H1 (cell line): ENCODE measurements at regions not wholly inside any gene's neighbourhood (a gene's known extent, or its start where the extent isn't known, plus 50 kb on each side); places are given as distances from the start of the nearest gene placed in this dataset.

ENCODE experiments used
- CTCF ChIA-PET: fragments of 300-600 bp; sonication (Branson Sonifier 250); formaldehyde crosslinking; loops from one replicate; lab custom pipeline; 2021; ENCODE audit not compliant: partially characterized antibody; lab: Charles Lee
- POLR2A ChIA-PET: fragments of 300-600 bp; sonication (Branson Sonifier 250); formaldehyde crosslinking; loops from one replicate; lab custom pipeline; 2021; ENCODE audit warnings: inconsistent platforms; ENCODE audit not compliant: partially characterized antibody; lab: Charles Lee
- DNase-seq, 2 experiments: peaks; one replicate each; pipeline versions ENCODE4 v3.0.0 to v3.0.0-alpha.2; 2010 to 2022; ENCODE audit warnings: low spot score in 2 of 2, low read depth in 1 of 2, mixed read lengths in 1 of 2
- FAIRE-seq: peaks from 2 replicates; lab custom pipeline; 2011; peaks lifted over from hg19 to GRCh38; lab: Jason Lieb, UNC
- H2AFZ ChIP-seq: 2 replicates; pipeline ENCODE4 v1.8.1; 2012; ENCODE audit warnings: low read length, inconsistent platforms
- H2AK5ac ChIP-seq: 2 replicates; pipeline ENCODE4 v1.6.1; 2013; ENCODE audit warnings: low read depth, low read length
- H2BK120ac ChIP-seq: replicated peaks from 2 replicates; pipeline ENCODE3; 2013; ENCODE audit warnings: low read depth, low read length, inconsistent platforms
- H2BK12ac ChIP-seq: 2 replicates; pipeline ENCODE4 v1.6.1; 2013; ENCODE audit warnings: low read depth, low read length
- H2BK15ac ChIP-seq: 2 replicates; pipeline ENCODE4 v1.6.1; 2013; ENCODE audit warnings: low read length
- H2BK20ac ChIP-seq: 2 replicates; pipeline ENCODE4 v1.6.1; 2013; ENCODE audit warnings: low read length
- H2BK5ac ChIP-seq: 2 replicates; pipeline ENCODE4 v1.6.1; 2013; ENCODE audit warnings: low read depth, low read length
- H3K14ac ChIP-seq: 2 replicates; pipeline ENCODE4 v1.6.1; 2013; ENCODE audit warnings: inconsistent platforms; ENCODE audit not compliant: insufficient read length
- H3K18ac ChIP-seq: 2 replicates; pipeline ENCODE4 v1.6.1; 2013; ENCODE audit warnings: low read length; ENCODE audit errors: extremely low read depth
- H3K23ac ChIP-seq: 2 replicates; pipeline ENCODE4 v1.6.1; 2013; ENCODE audit warnings: inconsistent platforms; ENCODE audit not compliant: insufficient read length
- H3K23me2 ChIP-seq: 2 replicates; pipeline ENCODE4 v1.6.1; 2013; ENCODE audit warnings: low read depth, low read length
- H3K27ac ChIP-seq: 2 replicates; pipeline ENCODE4 v1.6.1; 2011; ENCODE audit warnings: low read depth, low read length, inconsistent platforms
- H3K27me3 ChIP-seq, 4 experiments: replicated peaks in 1 of 4; 1 replicate in 1 of 4; 2 replicates in 3 of 4; pipeline versions ENCODE4 v1.6.1 to v1.8.1; 2011 to 2013; ENCODE audit warnings: low read length in 3 of 4, mild to moderate bottlenecking in 3 of 4, inconsistent platforms in 2 of 4, mixed read lengths in 2 of 4, moderate library complexity in 1 of 4; ENCODE audit not compliant: control insufficient read depth in 3 of 4, insufficient read depth in 3 of 4; ENCODE audit errors: extremely low read depth in 1 of 4
- H3K36me3 ChIP-seq, 4 experiments: 2 replicates each; pipeline versions ENCODE4 v1.6.1 to v1.8.1; 2011 to 2013; ENCODE audit warnings: mild to moderate bottlenecking in 4 of 4, low read length in 3 of 4, moderate library complexity in 2 of 4, control low read depth in 1 of 4, inconsistent platforms in 1 of 4; ENCODE audit not compliant: insufficient read depth in 4 of 4, control insufficient read depth in 2 of 4
- H3K4ac ChIP-seq: replicated peaks from 2 replicates; pipeline ENCODE3; 2013; ENCODE audit warnings: low read length, low read depth, mixed read lengths, inconsistent platforms; ENCODE audit not compliant: insufficient read length
- H3K4me1 ChIP-seq, 4 experiments: replicated peaks in 1 of 4; 1 replicate in 1 of 4; 2 replicates in 3 of 4; pipeline versions ENCODE4 v1.6.1 to v1.8.1; 2011 to 2013; ENCODE audit warnings: low read length in 3 of 4, inconsistent platforms in 2 of 4, mixed read lengths in 1 of 4; ENCODE audit not compliant: insufficient read depth in 4 of 4, control insufficient read depth in 3 of 4
- H3K4me2 ChIP-seq, 2 experiments: 2 replicates each; pipeline versions ENCODE4 v1.6.1 to v1.8.1; 2011 to 2013; ENCODE audit warnings: low read depth in 2 of 2, low read length in 2 of 2, control low read depth in 1 of 2, inconsistent platforms in 1 of 2, mild to moderate bottlenecking in 1 of 2; ENCODE audit not compliant: insufficient read depth in 1 of 2
- H3K4me3 ChIP-seq, 4 experiments: fragments of 200-600, 300-600 bp in 1 of 4; sonication (generic), shearing (Covaris generic), sonication (Bioruptor Twin) in 1 of 4; 2 replicates each; pipeline versions ENCODE4 v1.5.1 to v1.8.1; 2011 to 2016; ENCODE audit warnings: low read length in 4 of 4, low read depth in 3 of 4, control low read depth in 2 of 4, inconsistent platforms in 2 of 4, mild to moderate bottlenecking in 2 of 4, mixed read lengths in 1 of 4, moderate library complexity in 1 of 4; ENCODE audit not compliant: insufficient read depth in 2 of 4; ENCODE audit errors: extremely low read depth in 1 of 4
- H3K56ac ChIP-seq: replicated peaks from 2 replicates; pipeline ENCODE3; 2013; ENCODE audit warnings: low read depth, mild to moderate bottlenecking, mixed read lengths, low read length, inconsistent platforms; ENCODE audit not compliant: insufficient read length
- H3K79me1 ChIP-seq: 2 replicates; pipeline ENCODE4 v1.6.1; 2013; ENCODE audit warnings: low read depth, low read length, control low read depth
- H3K79me2 ChIP-seq, 2 experiments: 2 replicates each; pipeline versions ENCODE4 v1.6.1 to v1.8.1; 2012 to 2013; ENCODE audit warnings: low read length in 2 of 2, mild to moderate bottlenecking in 2 of 2, inconsistent platforms in 1 of 2; ENCODE audit not compliant: insufficient read depth in 2 of 2, control insufficient read depth in 1 of 2
- H3K9ac ChIP-seq, 4 experiments: replicated peaks in 1 of 4; 1 replicate in 1 of 4; 2 replicates in 3 of 4; pipeline versions ENCODE4 v1.6.1 to v1.8.1; 2011 to 2013; ENCODE audit warnings: low read depth in 3 of 4, low read length in 3 of 4, control low read depth in 2 of 4, mild to moderate bottlenecking in 2 of 4, moderate library complexity in 2 of 4, inconsistent platforms in 1 of 4; ENCODE audit errors: extremely low read depth in 1 of 4
- H3K9me3 ChIP-seq, 2 experiments: 2 replicates each; pipeline versions ENCODE4 v1.6.1 to v1.8.1; 2012 to 2013; ENCODE audit warnings: mild to moderate bottlenecking in 2 of 2, moderate library complexity in 2 of 2, control low read depth in 1 of 2, inconsistent platforms in 1 of 2, low read depth in 1 of 2, low read length in 1 of 2, mixed read lengths in 1 of 2; ENCODE audit not compliant: insufficient read depth in 2 of 2
- H4K20me1 ChIP-seq, 2 experiments: replicated peaks in 1 of 2; 2 replicates each; pipeline versions ENCODE3 to v1.8.1; 2011 to 2013; ENCODE audit warnings: inconsistent platforms in 2 of 2, low read length in 2 of 2, mild to moderate bottlenecking in 1 of 2; ENCODE audit not compliant: insufficient read depth in 2 of 2, control insufficient read depth in 1 of 2
- H4K5ac ChIP-seq: 2 replicates; pipeline ENCODE4 v1.6.1; 2013; ENCODE audit warnings: low read length, low read depth, mixed read lengths, inconsistent platforms; ENCODE audit not compliant: insufficient read length
- H4K8ac ChIP-seq: 2 replicates; pipeline ENCODE4 v1.8.0; 2013; ENCODE audit warnings: mild to moderate bottlenecking, moderate library complexity, low read length, inconsistent platforms; ENCODE audit not compliant: insufficient read depth; ENCODE audit errors: extremely low read depth
- H4K91ac ChIP-seq: replicated peaks from 2 replicates; pipeline ENCODE3; 2013; ENCODE audit warnings: low read length, mixed read lengths, inconsistent platforms; ENCODE audit not compliant: insufficient read length
- GTF2F1 ChIP-seq: IDR thresholded peaks from 2 replicates; pipeline ENCODE4 v1.6.1; 2012; ENCODE audit warnings: low read depth, low read length, improper control_type of control experiment, borderline replicate concordance
- HDAC6 ChIP-seq: IDR thresholded peaks from one replicate; pipeline ENCODE4 v1.7.1; 2012; ENCODE audit warnings: low read depth, mild to moderate bottlenecking, inconsistent platforms, low read length, moderate library complexity
- RNF2 ChIP-seq: fragments of 200-900, 300-1000 bp; sonication (generic); IDR thresholded peaks from 2 replicates; pipeline ENCODE4 v1.7.1; 2016; ENCODE audit warnings: borderline replicate concordance, low read depth, mild to moderate bottlenecking, antibody characterized with exemption, low read length; ENCODE audit not compliant: poor library complexity, severe bottlenecking; ENCODE audit errors: missing control alignments
- WGBS, 2 experiments: shearing (Covaris generic) in 1 of 2; methylation state at CpG; one replicate each; pipeline versions ENCODE4 v1.1.6 to v1.1.7; 2013 to 2015; ENCODE audit warnings: low lambda C conversion rate in 2 of 2, mixed read lengths in 2 of 2, inconsistent platforms in 1 of 2, low coverage in 1 of 2, missing lambda C conversion rate in 1 of 2; ENCODE audit not compliant: insufficient replicate concordance in 2 of 2, insufficient coverage in 1 of 2, insufficient read length in 1 of 2; ENCODE audit errors: extremely low coverage in 1 of 2, missing lambda C conversion rate in 1 of 2; 5-methylcytosine and 5-hydroxymethylcytosine counted together
- TF ChIP-seq, protein P1 (sequence below): IDR thresholded peaks from 2 replicates; pipeline ENCODE4 v1.6.1; 2012; ENCODE audit warnings: low read length, inconsistent platforms
- TF ChIP-seq, protein P2 (sequence below): IDR thresholded peaks from 2 replicates; pipeline ENCODE4 v1.6.1; 2011; ENCODE audit warnings: low read length, improper control_type of control experiment
- TF ChIP-seq, protein P3 (sequence below): IDR thresholded peaks from 2 replicates; pipeline ENCODE4 v1.6.1; 2012; ENCODE audit warnings: inconsistent platforms
- TF ChIP-seq, protein P4 (sequence below), 3 experiments: IDR thresholded peaks; 1 replicate in 2 of 3; 2 replicates in 1 of 3; pipeline versions ENCODE4 v1.5.1 to v1.6.1; 2011; ENCODE audit warnings: low read length in 3 of 3, mild to moderate bottlenecking in 3 of 3, inconsistent platforms in 2 of 3, low read depth in 1 of 3, moderate library complexity in 1 of 3; ENCODE audit not compliant: insufficient read depth in 1 of 3; ENCODE audit errors: control extremely low read depth in 1 of 3

DNA sequence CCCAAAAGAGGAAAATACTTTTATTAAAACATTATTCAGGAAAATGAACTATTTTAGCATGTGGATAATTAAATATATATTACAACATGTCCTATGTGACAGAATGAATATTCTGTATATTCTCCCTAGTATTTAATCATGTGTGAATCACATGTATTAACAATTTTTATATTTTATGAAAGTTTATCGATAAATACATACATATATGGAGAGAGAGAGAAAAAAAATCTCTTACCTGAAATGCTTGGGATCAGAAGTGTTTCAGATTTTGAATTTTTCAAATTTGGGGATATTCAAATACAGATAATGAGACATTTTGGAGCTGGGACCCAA, 228.6 kb upstream of the RBBP8 start:
- no peak overlapping the region for H2BK12ac ChIP-seq
- H3K23me2 ChIP-seq: no peaks in the 10 kb centered on the region
- H2BK20ac ChIP-seq: no peak overlapping the region
- H4K91ac ChIP-seq: no peak overlapping the region
- H3K18ac ChIP-seq: no peak overlapping the region
- H4K5ac ChIP-seq: no peak overlapping the region
- 91% methylated on average over 1 of the region's 1 CpG; no CpG with 5 or more reads in 1 of the 2 experiments for WGBS, 2 experiments
- H4K20me1 ChIP-seq: no peaks in the 10 kb centered on the region
- ChIA-PET POLR2A (no interaction called here), CTCF (interaction anchor here (0.7 to 2.3 kb wide), 7 partner anchors 10 to 519 kb away, joined by 3 to 13 read pairs (median 5); no protein-coding TSS in a partner anchor)
- H4K8ac ChIP-seq: no peak overlapping the region
- TF ChIP-seq, protein P1, sequence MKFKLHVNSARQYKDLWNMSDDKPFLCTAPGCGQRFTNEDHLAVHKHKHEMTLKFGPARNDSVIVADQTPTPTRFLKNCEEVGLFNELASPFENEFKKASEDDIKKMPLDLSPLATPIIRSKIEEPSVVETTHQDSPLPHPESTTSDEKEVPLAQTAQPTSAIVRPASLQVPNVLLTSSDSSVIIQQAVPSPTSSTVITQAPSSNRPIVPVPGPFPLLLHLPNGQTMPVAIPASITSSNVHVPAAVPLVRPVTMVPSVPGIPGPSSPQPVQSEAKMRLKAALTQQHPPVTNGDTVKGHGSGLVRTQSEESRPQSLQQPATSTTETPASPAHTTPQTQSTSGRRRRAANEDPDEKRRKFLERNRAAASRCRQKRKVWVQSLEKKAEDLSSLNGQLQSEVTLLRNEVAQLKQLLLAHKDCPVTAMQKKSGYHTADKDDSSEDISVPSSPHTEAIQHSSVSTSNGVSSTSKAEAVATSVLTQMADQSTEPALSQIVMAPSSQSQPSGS: no peak
- TF ChIP-seq, protein P2, sequence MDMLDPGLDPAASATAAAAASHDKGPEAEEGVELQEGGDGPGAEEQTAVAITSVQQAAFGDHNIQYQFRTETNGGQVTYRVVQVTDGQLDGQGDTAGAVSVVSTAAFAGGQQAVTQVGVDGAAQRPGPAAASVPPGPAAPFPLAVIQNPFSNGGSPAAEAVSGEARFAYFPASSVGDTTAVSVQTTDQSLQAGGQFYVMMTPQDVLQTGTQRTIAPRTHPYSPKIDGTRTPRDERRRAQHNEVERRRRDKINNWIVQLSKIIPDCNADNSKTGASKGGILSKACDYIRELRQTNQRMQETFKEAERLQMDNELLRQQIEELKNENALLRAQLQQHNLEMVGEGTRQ: no peak
- TF ChIP-seq RNF2: no peak
- no peak for TF ChIP-seq GTF2F1
- TF ChIP-seq, protein P3, sequence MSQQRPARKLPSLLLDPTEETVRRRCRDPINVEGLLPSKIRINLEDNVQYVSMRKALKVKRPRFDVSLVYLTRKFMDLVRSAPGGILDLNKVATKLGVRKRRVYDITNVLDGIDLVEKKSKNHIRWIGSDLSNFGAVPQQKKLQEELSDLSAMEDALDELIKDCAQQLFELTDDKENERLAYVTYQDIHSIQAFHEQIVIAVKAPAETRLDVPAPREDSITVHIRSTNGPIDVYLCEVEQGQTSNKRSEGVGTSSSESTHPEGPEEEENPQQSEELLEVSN: no peak
- TF ChIP-seq, protein P4, sequence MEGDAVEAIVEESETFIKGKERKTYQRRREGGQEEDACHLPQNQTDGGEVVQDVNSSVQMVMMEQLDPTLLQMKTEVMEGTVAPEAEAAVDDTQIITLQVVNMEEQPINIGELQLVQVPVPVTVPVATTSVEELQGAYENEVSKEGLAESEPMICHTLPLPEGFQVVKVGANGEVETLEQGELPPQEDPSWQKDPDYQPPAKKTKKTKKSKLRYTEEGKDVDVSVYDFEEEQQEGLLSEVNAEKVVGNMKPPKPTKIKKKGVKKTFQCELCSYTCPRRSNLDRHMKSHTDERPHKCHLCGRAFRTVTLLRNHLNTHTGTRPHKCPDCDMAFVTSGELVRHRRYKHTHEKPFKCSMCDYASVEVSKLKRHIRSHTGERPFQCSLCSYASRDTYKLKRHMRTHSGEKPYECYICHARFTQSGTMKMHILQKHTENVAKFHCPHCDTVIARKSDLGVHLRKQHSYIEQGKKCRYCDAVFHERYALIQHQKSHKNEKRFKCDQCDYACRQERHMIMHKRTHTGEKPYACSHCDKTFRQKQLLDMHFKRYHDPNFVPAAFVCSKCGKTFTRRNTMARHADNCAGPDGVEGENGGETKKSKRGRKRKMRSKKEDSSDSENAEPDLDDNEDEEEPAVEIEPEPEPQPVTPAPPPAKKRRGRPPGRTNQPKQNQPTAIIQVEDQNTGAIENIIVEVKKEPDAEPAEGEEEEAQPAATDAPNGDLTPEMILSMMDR (IDR thresholded peaks at IDR 0.05; ENCODE audit: control extremely low read depth in 1 of 3, insufficient read depth in 1 of 3, low read depth in 1 of 3, low read length in 3 of 3): no peak
- TF ChIP-seq HDAC6: no peak
- no peak overlapping the region for H3K14ac ChIP-seq
- no peaks in the 10 kb centered on the region for H3K9me3 ChIP-seq
- H3K79me2 ChIP-seq: no peaks in the 10 kb centered on the region
- FAIRE-seq (no peak), DNase-seq (no peak)
- no peak overlapping the region for H2BK5ac ChIP-seq
- H2AFZ ChIP-seq: no peak overlapping the region
- no peak overlapping the region for H2AK5ac ChIP-seq
- H3K23ac ChIP-seq: no peak overlapping the region
- H3K4me2 ChIP-seq: no peak overlapping the region
- no peaks in the 10 kb centered on the region for H3K79me1 ChIP-seq
- no peak overlapping the region for H3K4ac ChIP-seq
- H3K4me3 ChIP-seq: no peak overlapping the region
- no peak overlapping the region for H3K9ac ChIP-seq
- no peaks in the 10 kb centered on the region for H3K36me3 ChIP-seq
- H2BK15ac ChIP-seq: no peak overlapping the region
- no peaks in the 10 kb centered on the region for H3K27me3 ChIP-seq
- H3K27ac ChIP-seq: no peak overlapping the region
- H2BK120ac ChIP-seq: no peak overlapping the region
- no peaks in the 10 kb centered on the region for H3K4me1 ChIP-seq
- no peak overlapping the region for H3K56ac ChIP-seq
